SK-N-SH (cell line): ENCODE measurements at regions not wholly inside any gene's neighbourhood (a gene's known extent, or its start where the extent isn't known, plus 50 kb on each side); places are given as distances from the start of the nearest gene placed in this dataset.

Experiments
- CTCF ChIA-PET: fragments of 300-600, 350-600 bp; formaldehyde crosslinking; extraction: SDS; loops from one replicate; lab custom pipeline; 2021; lab: Yijun Ruan, JAX
- POLR2A ChIA-PET: fragments of 350-600 bp; sonication (Branson Sonifier 250); formaldehyde crosslinking; extraction: SDS; loops from one replicate; lab custom pipeline; 2020; ENCODE audit warnings: antibody characterized with exemption, inconsistent platforms; lab: Yijun Ruan, JAX
- DNase-seq: peaks from one replicate; pipeline ENCODE4 v3.0.0; 2012
- H2AFZ ChIP-seq: fragments of 200-600 bp; sonication (generic); 2 replicates; pipeline ENCODE4 v1.8.1; 2016; ENCODE audit warnings: antibody characterized with exemption, mild to moderate bottlenecking, low read depth
- H3F3A ChIP-seq: fragments of 200-600 bp; sonication (generic); replicated peaks from 2 replicates; pipeline ENCODE3; 2016; ENCODE audit warnings: antibody characterized with exemption, mild to moderate bottlenecking; ENCODE audit not compliant: insufficient read depth
- H3K27ac ChIP-seq, 2 experiments: fragments of 200-500 bp in 1 of 2; fragments of 200-600 bp in 1 of 2; sonication (Bioruptor generic) in 1 of 2; sonication (generic), shearing (Covaris generic) in 1 of 2; 2 replicates each; pipeline versions ENCODE4 v1.5.1 to v1.6.1; 2014 to 2016; ENCODE audit warnings: low read depth in 2 of 2, inconsistent platforms in 1 of 2, low read length in 1 of 2, mild to moderate bottlenecking in 1 of 2, mixed read lengths in 1 of 2
- H3K27me3 ChIP-seq: fragments of 200-600 bp; sonication (generic), shearing (Covaris generic); 2 replicates; pipeline ENCODE4 v1.6.1; 2016; ENCODE audit warnings: mixed run types; ENCODE audit not compliant: insufficient read depth
- H3K36me3 ChIP-seq, 2 experiments: fragments of 200-500 bp in 1 of 2; fragments of 200-600 bp in 1 of 2; sonication (Bioruptor generic) in 1 of 2; sonication (generic) in 1 of 2; replicated peaks in 1 of 2; 2 replicates each; pipeline versions ENCODE3 to v1.5.1; 2014 to 2016; ENCODE audit warnings: low read length in 1 of 2, mild to moderate bottlenecking in 1 of 2; ENCODE audit not compliant: insufficient read depth in 2 of 2, control insufficient read depth in 1 of 2
- H3K4me1 ChIP-seq, 2 experiments: fragments of 200-500 bp in 1 of 2; fragments of 200-600 bp in 1 of 2; sonication (Bioruptor generic) in 1 of 2; sonication (generic), shearing (Covaris generic) in 1 of 2; 2 replicates each; pipeline versions ENCODE4 v1.5.1 to v1.6.1; 2014 to 2016; ENCODE audit warnings: low read depth in 1 of 2, low read length in 1 of 2, mixed run types in 1 of 2; ENCODE audit not compliant: insufficient read depth in 2 of 2, control insufficient read depth in 1 of 2
- H3K4me2 ChIP-seq: fragments of 200-600 bp; sonication (generic), shearing (Covaris generic); 2 replicates; pipeline ENCODE4 v1.6.1; 2017; ENCODE audit warnings: mixed run types
- H3K4me3 ChIP-seq, 2 experiments: fragments of 200-500 bp in 1 of 2; fragments of 200-600 bp in 1 of 2; sonication (Bioruptor generic) in 1 of 2; sonication (generic), shearing (Covaris generic) in 1 of 2; 2 replicates each; pipeline versions ENCODE4 v1.5.1 to v1.8.1; 2014 to 2016; ENCODE audit warnings: low read depth in 2 of 2, inconsistent platforms in 1 of 2, low read length in 1 of 2, mild to moderate bottlenecking in 1 of 2, mixed read lengths in 1 of 2, moderate library complexity in 1 of 2
- H3K79me2 ChIP-seq: fragments of 200-600 bp; sonication (generic); 2 replicates; pipeline ENCODE4 v1.8.1; 2017; ENCODE audit warnings: mild to moderate bottlenecking; ENCODE audit not compliant: insufficient read depth
- H3K9ac ChIP-seq: fragments of 200-600 bp; sonication (generic); 2 replicates; pipeline ENCODE4 v1.6.1; 2017; ENCODE audit warnings: mixed run types
- H3K9me2 ChIP-seq: fragments of 200-600 bp; sonication (generic); 2 replicates; pipeline ENCODE4 v1.6.1; 2017; ENCODE audit warnings: mixed run types
- H3K9me3 ChIP-seq: fragments of 200-600 bp; sonication (generic); 2 replicates; pipeline ENCODE4 v1.6.1; 2017; ENCODE audit warnings: mixed run types, mild to moderate bottlenecking, moderate library complexity
- H4K20me1 ChIP-seq: fragments of 200-600 bp; sonication (generic); 2 replicates; pipeline ENCODE4 v1.6.1; 2017; ENCODE audit warnings: mild to moderate bottlenecking, mixed run types; ENCODE audit not compliant: insufficient read depth
- ELF1 ChIP-seq: IDR thresholded peaks from 2 replicates; pipeline ENCODE4 v1.4.0; 2012
- EZH2phosphoT487 ChIP-seq: fragments of 200-600 bp; sonication (generic); IDR thresholded peaks from 2 replicates; pipeline ENCODE4 v1.6.1; 2017; ENCODE audit warnings: low read depth, mixed run types, mild to moderate bottlenecking, antibody characterized with exemption, moderate library complexity, borderline replicate concordance
- FOXM1 ChIP-seq: IDR thresholded peaks from 2 replicates; pipeline ENCODE4 v1.4.0; 2012; ENCODE audit warnings: low read depth, mild to moderate bottlenecking
- GATA2 ChIP-seq: sonication (generic); formaldehyde crosslinking; IDR thresholded peaks from 2 replicates; pipeline ENCODE4 v1.5.0; 2020; ENCODE audit warnings: mild to moderate bottlenecking, missing genetic modification reagents
- JUND ChIP-seq: IDR thresholded peaks from 2 replicates; pipeline ENCODE4 v1.4.0; 2012
- PBX3 ChIP-seq: IDR thresholded peaks from 2 replicates; pipeline ENCODE4; 2012
- RAD21 ChIP-seq: IDR thresholded peaks from 2 replicates; pipeline ENCODE4 v1.6.1; 2012; ENCODE audit warnings: mild to moderate bottlenecking, low read length
- RCOR1 ChIP-seq: fragments of 150-350 bp; IDR thresholded peaks from 2 replicates; pipeline ENCODE4 v1.6.1; 2017; ENCODE audit warnings: antibody characterized with exemption, low read length
- REST ChIP-seq: IDR thresholded peaks from 2 replicates; pipeline ENCODE4 v1.6.1; 2012; ENCODE audit warnings: mild to moderate bottlenecking, low read depth, low read length, moderate library complexity
- RXRA ChIP-seq: IDR thresholded peaks from 2 replicates; pipeline ENCODE4 v1.4.0; 2012; ENCODE audit warnings: low read depth, mild to moderate bottlenecking, borderline replicate concordance
- SMC3 ChIP-seq: IDR thresholded peaks from 2 replicates; pipeline ENCODE4 v1.6.1; 2012; ENCODE audit warnings: low read depth, low read length, improper control_type of control experiment
- TAF1 ChIP-seq: IDR thresholded peaks from 2 replicates; pipeline ENCODE4 v1.6.1; 2012; ENCODE audit warnings: low read depth, mild to moderate bottlenecking, low read length, moderate library complexity, borderline replicate concordance
- YY1 ChIP-seq: IDR thresholded peaks from 2 replicates; pipeline ENCODE4 v1.4.0; 2012; ENCODE audit warnings: low read depth, mild to moderate bottlenecking
- WGBS: methylation state at CpG from one replicate; pipeline ENCODE4 v1.1.6; 2017; ENCODE audit warnings: low lambda C conversion rate; 5-methylcytosine and 5-hydroxymethylcytosine counted together
- TF ChIP-seq, protein P1 (sequence below): IDR thresholded peaks from 2 replicates; pipeline ENCODE4 v1.4.0; 2012; ENCODE audit warnings: low read depth, borderline replicate concordance
- TF ChIP-seq, protein P2 (sequence below): fragments of 150-350 bp; IDR thresholded peaks from 2 replicates; pipeline ENCODE4 v1.6.1; 2017; ENCODE audit warnings: antibody characterized with exemption, low read length, low read depth, borderline replicate concordance

GRCh38 chr13:89454681-89455080 is 1783.5 kb downstream of the SLITRK5 start (continued):
- TF ChIP-seq, protein P1, sequence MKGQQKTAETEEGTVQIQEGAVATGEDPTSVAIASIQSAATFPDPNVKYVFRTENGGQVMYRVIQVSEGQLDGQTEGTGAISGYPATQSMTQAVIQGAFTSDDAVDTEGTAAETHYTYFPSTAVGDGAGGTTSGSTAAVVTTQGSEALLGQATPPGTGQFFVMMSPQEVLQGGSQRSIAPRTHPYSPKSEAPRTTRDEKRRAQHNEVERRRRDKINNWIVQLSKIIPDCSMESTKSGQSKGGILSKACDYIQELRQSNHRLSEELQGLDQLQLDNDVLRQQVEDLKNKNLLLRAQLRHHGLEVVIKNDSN, result no peak

DNA sequence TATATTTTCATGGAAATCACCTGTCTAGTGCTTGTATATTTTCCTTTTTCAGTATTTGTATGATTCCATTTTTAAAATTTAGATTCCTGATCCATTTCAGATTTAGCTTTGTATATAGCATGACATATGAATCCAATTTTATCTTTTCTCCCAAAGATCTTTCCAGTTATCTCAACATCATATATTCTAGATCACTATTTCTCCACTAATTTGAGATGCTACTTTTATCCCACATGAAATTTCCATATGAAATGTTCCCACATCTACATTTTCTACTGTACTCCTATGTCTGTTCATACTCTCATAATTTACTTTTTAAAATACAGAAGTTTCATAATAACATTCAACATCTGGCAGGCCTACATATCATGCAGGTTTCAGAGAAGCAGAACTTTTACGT is 1784.1 kb downstream of the SLITRK5 start:
- no peaks in the 10 kb centered on the region for H3K36me3 ChIP-seq
- no peak overlapping the region for H3K27ac ChIP-seq
- 0 out of 2 replicates have a peak, but pooled peaks cover 3% of the 10 kb centered on the region for H3K9me2 ChIP-seq
- ChIA-PET POLR2A (no interaction called here), CTCF (no interaction called here)
- H3K27me3 ChIP-seq, result no peaks in the 10 kb centered on the region
- 46% methylated on average over 1 of the region's 1 CpG for WGBS
- no peak overlapping the region for H3K9ac ChIP-seq
- no peak overlapping the region for H2AFZ ChIP-seq
- no peaks in the 10 kb centered on the region for H3K4me1 ChIP-seq
- H4K20me1 ChIP-seq, result no peaks in the 10 kb centered on the region
- H3F3A ChIP-seq, result no peaks in the 10 kb centered on the region
- H3K4me2 ChIP-seq, result no peak overlapping the region
- no peaks in the 10 kb centered on the region for H3K79me2 ChIP-seq
- TF ChIP-seq YY1 (no peak), JUND (no peak)
- TF ChIP-seq, protein P2, sequence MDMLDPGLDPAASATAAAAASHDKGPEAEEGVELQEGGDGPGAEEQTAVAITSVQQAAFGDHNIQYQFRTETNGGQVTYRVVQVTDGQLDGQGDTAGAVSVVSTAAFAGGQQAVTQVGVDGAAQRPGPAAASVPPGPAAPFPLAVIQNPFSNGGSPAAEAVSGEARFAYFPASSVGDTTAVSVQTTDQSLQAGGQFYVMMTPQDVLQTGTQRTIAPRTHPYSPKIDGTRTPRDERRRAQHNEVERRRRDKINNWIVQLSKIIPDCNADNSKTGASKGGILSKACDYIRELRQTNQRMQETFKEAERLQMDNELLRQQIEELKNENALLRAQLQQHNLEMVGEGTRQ, result no peak
- TF ChIP-seq, all 33 proteins: peak for 0
- Histone ChIP-seq H3K9me3 (no peaks in the 10 kb centered on the region), H3K4me3 (no peak overlapping the region)
- DNase-seq, result no peak

DNA sequence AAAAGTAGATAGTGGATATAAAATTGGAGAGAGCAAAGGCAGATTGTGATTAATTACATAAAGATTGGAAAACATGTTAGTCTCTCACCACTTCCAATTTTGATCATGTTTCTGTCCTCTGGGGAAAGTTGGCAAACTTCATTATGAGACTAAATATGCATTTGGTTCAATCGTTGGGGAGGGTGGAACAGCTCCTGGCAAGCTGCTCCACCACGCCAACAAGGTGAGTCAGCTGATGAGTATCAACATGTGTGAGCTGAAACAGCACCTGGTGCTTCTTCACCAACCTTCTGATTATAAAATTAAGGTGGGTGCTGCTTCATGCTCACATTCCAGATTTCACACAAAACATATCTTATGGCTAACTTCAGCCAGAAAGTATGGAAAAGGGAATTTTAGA is 1784.6 kb downstream of the SLITRK5 start:
- Histone ChIP-seq H4K20me1 (no peaks in the 10 kb centered on the region), H3K9ac (no peak overlapping the region), H3K4me3 (no peak overlapping the region), H3K4me1 (no peaks in the 10 kb centered on the region), H2AFZ (no peak overlapping the region), H3K9me3 (no peaks in the 10 kb centered on the region), H3F3A (no peaks in the 10 kb centered on the region), H3K36me3 (no peaks in the 10 kb centered on the region), H3K9me2 (0 out of 2 replicates have a peak, but pooled peaks cover 3% of the 10 kb centered on the region), H3K4me2 (no peak overlapping the region), H3K79me2 (no peaks in the 10 kb centered on the region), H3K27me3 (no peaks in the 10 kb centered on the region), H3K27ac (no peak overlapping the region)
- no peak for TF ChIP-seq GATA2 (CRISPR knock-in tag)
- TF ChIP-seq RXRA, result no peak
- DNase-seq, result no peak
- WGBS, result 14% methylated on average over 2 of the region's 2 CpGs
- ChIA-PET POLR2A (no interaction called here), CTCF (no interaction called here)

- 20% methylated on average over 4 of the region's 4 CpGs for WGBS
- Histone ChIP-seq H3K36me3 (no peaks in the 10 kb centered on the region), H3K4me2 (no peak overlapping the region), H3K9ac (no peak overlapping the region), H3K27ac (no peak overlapping the region), H3K9me3 (no peaks in the 10 kb centered on the region), H2AFZ (no peak overlapping the region), H3K27me3 (no peaks in the 10 kb centered on the region), H3K4me1 (no peaks in the 10 kb centered on the region), H3F3A (no peaks in the 10 kb centered on the region), H4K20me1 (no peaks in the 10 kb centered on the region), H3K9me2 (0 out of 2 replicates have a peak, but pooled peaks cover 3% of the 10 kb centered on the region), H3K79me2 (no peaks in the 10 kb centered on the region), H3K4me3 (no peak overlapping the region)
- no peak for DNase-seq
- ChIA-PET CTCF (no interaction called here), POLR2A (no interaction called here)
- no peak for TF ChIP-seq SMC3
- no peak for TF ChIP-seq JUND
- TF ChIP-seq PBX3, result no peak
- TF ChIP-seq YY1, result no peak
- TF ChIP-seq RCOR1, result no peak
- no peak for TF ChIP-seq EZH2phosphoT487
- no peak for TF ChIP-seq RAD21
- TF ChIP-seq ELF1, result no peak
- TF ChIP-seq TAF1, result no peak
- no peak for TF ChIP-seq REST
- TF ChIP-seq FOXM1, result no peak
Observed at GRCh38 chr13:89457977-89458376, 1786.8 kb downstream of the SLITRK5 start.
